GM12873 (cell line): ENCODE measurements at regions not wholly inside any gene's neighbourhood (a gene's known extent, or its start where the extent isn't known, plus 50 kb on each side); places are given as distances from the start of the nearest gene placed in this dataset.

Experiments used
- TF ChIP-seq, protein P1 (sequence below): IDR thresholded peaks from 2 replicates; pipeline ENCODE4 v1.5.1; 2012; ENCODE audit warnings: low read depth, mild to moderate bottlenecking, moderate library complexity, low read length, control low read depth; ENCODE audit not compliant: insufficient read depth; ENCODE audit errors: missing control alignments

GRCh38 chr12:39205969-39206368 lies 237.0 kb downstream of the KIF21A start:
- TF ChIP-seq, protein P1, sequence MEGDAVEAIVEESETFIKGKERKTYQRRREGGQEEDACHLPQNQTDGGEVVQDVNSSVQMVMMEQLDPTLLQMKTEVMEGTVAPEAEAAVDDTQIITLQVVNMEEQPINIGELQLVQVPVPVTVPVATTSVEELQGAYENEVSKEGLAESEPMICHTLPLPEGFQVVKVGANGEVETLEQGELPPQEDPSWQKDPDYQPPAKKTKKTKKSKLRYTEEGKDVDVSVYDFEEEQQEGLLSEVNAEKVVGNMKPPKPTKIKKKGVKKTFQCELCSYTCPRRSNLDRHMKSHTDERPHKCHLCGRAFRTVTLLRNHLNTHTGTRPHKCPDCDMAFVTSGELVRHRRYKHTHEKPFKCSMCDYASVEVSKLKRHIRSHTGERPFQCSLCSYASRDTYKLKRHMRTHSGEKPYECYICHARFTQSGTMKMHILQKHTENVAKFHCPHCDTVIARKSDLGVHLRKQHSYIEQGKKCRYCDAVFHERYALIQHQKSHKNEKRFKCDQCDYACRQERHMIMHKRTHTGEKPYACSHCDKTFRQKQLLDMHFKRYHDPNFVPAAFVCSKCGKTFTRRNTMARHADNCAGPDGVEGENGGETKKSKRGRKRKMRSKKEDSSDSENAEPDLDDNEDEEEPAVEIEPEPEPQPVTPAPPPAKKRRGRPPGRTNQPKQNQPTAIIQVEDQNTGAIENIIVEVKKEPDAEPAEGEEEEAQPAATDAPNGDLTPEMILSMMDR = no peak

DNA sequence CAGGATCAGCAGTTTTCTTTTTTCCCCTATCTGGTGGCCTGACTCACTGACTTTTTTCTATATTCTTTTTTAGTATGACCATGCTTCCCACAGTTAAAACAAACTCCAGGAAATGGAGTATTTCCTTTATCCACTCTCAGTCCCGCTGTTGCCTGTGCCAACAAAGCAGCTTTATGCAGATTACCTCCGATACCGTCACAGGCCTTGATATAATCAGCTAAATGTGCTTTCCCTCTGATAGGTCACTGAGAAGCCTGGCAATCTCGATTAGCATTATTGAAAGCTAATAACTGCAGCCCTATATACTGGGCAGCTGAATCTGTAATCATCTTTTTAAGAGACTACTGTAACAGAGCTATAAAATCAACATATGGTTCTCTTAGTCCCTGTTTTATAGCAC lies 243.6 kb downstream of the KIF21A start:
- TF ChIP-seq, protein P1 = no peak

GRCh38 chr12:39188689-39189088 lies 254.2 kb downstream of the KIF21A start:
- TF ChIP-seq, protein P1 = no peak

DNA sequence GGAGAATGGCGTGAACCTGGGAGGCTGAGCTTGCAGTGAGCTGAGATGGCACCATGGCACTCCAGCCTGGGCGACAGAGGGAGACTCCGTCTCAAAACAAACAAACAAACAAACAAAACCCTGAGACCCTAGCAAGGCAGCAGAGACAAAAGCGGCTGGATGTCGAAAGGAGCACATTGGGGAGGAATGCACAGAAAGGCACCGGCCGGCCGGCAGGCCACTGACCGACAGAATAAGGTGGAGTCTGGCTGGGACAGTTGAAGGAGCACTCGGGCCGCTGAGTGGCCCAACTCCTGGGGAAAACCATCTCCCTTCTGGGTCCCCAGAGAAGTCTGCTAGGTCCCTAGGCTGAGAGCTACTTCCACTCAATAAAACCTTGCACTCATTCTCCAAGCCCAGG lies 256.2 kb downstream of the KIF21A start:
- TF ChIP-seq, protein P1 = no peak

DNA sequence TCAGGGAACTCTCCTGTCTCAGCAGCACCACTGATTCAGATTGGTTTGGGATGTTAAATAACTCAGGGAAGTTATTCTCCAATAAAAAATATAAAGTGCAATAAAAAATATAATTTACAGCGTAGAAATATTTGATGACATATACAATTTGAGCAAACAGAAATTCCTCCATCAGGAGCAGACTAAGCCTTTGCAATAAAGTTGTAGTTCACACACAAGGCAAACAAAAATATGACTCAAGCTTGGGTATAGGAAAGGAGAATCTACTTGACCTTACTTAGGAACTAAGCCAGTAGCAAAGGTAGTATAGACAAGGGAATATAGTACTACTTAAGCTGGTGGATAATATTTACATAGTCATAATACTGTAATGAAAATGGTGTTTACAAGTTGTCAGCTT lies 264.1 kb downstream of the KIF21A start:
- TF ChIP-seq, protein P1 = no peak

GRCh38 chr12:39176356-39176755 lies 266.6 kb downstream of the KIF21A start:
- TF ChIP-seq, protein P1 = no peak

DNA sequence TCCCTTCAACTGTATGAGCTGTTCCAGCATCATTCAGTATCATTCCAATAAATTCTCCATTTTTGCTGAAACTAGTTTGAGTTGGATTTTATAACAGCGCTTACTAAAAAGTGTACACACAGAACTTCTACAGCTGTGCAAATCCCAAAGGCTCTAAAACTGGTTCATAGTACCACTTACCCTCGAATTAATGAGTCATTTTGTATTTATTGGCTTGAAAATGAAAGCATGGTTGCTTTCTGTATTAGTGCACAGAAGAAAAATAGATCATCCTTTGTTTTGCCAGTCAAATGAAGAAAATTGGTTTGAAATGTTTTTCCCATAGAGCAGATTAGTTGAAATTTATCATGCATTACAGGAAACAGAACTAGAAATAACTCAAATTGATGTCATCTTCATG lies 268.3 kb upstream of the CPNE8 start:
- TF ChIP-seq, protein P1 = no peak
